ENCODE measurements at regions not wholly inside any gene's neighbourhood (a gene's known extent, or its start where the extent isn't known, plus 50 kb on each side); places are given as distances from the start of the nearest gene placed in this dataset.

DNA sequence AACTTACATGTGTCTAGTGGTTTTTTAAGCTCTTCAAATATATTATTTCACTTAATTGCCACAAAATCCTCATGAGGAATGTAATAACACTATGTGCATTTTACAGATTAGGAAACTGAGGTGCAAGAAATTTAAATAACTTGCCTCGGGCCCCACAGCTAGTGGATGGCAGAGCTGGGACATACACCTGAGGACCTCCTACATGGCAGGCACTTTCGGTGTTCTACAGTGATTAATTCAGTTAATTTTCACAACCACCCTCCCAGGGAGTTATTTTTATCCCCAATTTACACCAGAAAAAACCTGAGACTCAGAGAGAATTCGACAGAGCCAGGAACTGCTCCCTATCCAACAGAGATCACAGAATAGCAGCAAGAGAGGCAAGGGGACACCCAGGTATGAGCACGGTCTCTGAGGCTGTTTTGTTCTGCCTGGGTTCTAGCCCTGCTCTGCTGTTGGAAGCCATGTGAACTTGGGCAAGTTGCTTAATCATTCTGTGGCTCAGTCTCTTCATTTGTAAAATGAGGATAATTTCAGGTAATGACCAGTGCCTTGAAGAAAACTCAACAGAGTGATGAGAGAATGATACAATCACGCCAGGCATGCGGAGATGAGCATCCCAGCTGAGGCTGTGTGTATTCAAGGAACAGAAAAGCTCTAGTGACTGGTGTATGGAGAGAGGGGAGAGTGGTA lies 82.3 kb downstream of the MYCN start:
- TF ChIP-seq, protein P1, sequence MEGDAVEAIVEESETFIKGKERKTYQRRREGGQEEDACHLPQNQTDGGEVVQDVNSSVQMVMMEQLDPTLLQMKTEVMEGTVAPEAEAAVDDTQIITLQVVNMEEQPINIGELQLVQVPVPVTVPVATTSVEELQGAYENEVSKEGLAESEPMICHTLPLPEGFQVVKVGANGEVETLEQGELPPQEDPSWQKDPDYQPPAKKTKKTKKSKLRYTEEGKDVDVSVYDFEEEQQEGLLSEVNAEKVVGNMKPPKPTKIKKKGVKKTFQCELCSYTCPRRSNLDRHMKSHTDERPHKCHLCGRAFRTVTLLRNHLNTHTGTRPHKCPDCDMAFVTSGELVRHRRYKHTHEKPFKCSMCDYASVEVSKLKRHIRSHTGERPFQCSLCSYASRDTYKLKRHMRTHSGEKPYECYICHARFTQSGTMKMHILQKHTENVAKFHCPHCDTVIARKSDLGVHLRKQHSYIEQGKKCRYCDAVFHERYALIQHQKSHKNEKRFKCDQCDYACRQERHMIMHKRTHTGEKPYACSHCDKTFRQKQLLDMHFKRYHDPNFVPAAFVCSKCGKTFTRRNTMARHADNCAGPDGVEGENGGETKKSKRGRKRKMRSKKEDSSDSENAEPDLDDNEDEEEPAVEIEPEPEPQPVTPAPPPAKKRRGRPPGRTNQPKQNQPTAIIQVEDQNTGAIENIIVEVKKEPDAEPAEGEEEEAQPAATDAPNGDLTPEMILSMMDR (IDR thresholded peaks at IDR 0.05): no peak
- TF ChIP-seq POLR2A (IDR thresholded peaks at IDR 0.05): no peak
